ENCODE measurements at regions not wholly inside any gene's neighbourhood (a gene's known extent, or its start where the extent isn't known, plus 50 kb on each side); places are given as distances from the start of the nearest gene placed in this dataset.

DNA sequence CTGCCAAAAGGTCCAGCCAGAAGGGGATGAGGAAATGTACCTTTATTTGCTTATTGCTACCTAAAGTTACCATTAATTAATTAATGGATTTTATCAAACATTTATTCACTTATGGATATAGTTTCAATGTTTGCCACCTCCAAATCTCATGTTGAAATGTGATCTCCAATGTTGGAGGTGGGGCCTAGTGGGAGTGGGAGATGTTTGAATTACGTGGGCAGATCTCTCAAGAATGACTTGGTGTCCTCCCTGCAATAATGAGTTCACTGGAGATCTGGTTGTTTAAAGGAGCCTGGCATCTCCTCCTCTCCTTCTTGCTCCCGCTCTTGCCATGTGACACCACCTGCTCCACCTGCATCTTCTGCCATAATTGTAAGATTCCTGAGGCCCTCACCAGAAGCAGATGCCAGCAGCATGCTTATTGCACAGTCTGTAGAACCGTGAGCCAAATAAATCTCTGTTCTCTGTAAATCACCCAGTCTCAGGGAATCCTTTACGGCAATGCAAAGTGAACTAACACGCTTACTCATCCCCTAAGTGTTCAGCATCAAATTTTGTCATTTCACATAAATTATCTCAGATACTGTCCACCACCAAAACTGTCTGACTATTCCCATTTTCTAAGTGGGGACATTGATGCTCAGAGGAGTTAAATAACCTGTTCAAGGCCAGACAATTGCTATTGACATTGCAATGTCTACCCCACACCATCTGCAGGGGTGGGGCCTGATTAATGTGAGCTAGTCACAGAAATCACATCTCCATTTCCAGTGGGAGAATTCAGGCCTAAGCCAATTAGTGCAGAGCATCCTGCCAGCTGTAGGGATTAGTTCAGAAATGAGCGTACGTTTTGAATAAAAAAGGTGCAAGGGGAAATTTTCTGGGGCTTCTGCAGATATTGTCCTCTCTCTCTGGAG lies 51.6 kb upstream of the SYN3 start:
- Histone ChIP-seq H3K36me3 (no peaks in the 10 kb centered on the region), H3K4me3 (no peak overlapping the region), H3K4me1 (no peaks in the 10 kb centered on the region), H3K27ac (no peak overlapping the region), H3K27me3 (peaks cover 0 to 21% (median 8%) of the 10 kb centered on the region in 7 donors), H3K9me3 (no peaks in the 10 kb centered on the region)
- TF ChIP-seq, protein P1, sequence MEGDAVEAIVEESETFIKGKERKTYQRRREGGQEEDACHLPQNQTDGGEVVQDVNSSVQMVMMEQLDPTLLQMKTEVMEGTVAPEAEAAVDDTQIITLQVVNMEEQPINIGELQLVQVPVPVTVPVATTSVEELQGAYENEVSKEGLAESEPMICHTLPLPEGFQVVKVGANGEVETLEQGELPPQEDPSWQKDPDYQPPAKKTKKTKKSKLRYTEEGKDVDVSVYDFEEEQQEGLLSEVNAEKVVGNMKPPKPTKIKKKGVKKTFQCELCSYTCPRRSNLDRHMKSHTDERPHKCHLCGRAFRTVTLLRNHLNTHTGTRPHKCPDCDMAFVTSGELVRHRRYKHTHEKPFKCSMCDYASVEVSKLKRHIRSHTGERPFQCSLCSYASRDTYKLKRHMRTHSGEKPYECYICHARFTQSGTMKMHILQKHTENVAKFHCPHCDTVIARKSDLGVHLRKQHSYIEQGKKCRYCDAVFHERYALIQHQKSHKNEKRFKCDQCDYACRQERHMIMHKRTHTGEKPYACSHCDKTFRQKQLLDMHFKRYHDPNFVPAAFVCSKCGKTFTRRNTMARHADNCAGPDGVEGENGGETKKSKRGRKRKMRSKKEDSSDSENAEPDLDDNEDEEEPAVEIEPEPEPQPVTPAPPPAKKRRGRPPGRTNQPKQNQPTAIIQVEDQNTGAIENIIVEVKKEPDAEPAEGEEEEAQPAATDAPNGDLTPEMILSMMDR (IDR thresholded peaks at IDR 0.05): no peak
- no peak for ATAC-seq
- 76 to 83% methylated on average over 7 of the region's 7 CpGs for WGBS, 2 donors
- intact Hi-C loops (cut with DNase I): no loop called here
- no peak for DNase-seq

DNA sequence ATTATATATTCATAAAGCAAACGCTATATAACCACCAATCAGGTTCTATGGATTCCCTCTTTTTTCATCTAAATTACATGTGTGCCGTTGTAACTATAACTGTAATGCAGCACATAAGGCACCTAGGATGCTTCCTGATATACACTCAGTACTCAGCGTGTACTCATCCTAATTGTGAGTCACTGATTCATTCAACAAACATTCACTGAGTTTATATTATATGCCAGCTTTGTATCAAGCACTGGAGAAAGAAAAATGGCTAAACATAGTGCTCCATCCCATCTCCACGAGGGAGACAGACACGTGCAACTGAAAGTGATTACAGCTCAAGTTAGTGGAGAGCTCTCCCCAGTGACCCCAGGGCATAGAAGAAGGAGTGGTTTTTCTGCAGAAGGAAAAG lies 49.9 kb upstream of the SYN3 start:
- H3K9me3 ChIP-seq: peaks cover 0 to 10% (median 0%) of the 10 kb centered on the region in 11 donors
- DNase-seq (no peak), ATAC-seq (no peak)
- H3K4me3 ChIP-seq: no peak overlapping the region
- no peaks in the 10 kb centered on the region for H3K4me1 ChIP-seq
- WGBS, 2 donors: 64 to 67% methylated on average over 5 of the region's 5 CpGs
- no peak overlapping the region for H3K27ac ChIP-seq
- intact Hi-C loops (cut with DNase I): no loop called here
- peaks cover 0 to 24% (median 8%) of the 10 kb centered on the region in 7 donors for H3K27me3 ChIP-seq
- no peaks in the 10 kb centered on the region for H3K36me3 ChIP-seq
- TF ChIP-seq, protein P1 (IDR thresholded peaks at IDR 0.05): no peak
